ENCODE measurements at regions not wholly inside any gene's neighbourhood (a gene's known extent, or its start where the extent isn't known, plus 50 kb on each side); places are given as distances from the start of the nearest gene placed in this dataset.

DNA sequence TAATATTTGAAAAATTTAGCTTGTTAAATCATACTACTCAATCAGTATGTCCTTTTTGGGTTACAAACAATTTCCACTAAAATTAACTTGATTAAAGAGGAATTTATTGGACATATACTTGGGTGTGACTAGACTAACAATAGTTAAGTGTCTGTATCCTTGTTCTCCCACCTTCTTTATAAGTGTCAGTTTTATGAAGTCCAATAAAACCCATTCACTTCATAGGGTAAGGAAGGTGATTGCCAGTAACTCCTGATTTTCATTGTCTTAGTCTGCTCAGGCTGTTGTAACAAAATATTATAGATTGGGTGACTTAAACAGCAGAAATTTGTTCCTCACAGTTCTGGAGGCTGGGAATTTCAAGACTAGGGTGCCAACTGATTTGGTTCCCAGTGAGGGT, 800.0 kb downstream of the PDHA2 start:
- no peaks in the 10 kb centered on the region for H3K4me1 Mint-ChIP-seq (ENCODE audit: low read depth)
- H3K9me3 Mint-ChIP-seq = no peaks in the 10 kb centered on the region
- H3K27me3 Mint-ChIP-seq (ENCODE audit: insufficient read depth) = no peaks in the 10 kb centered on the region
- H3K36me3 Mint-ChIP-seq (ENCODE audit: low read depth) = no peaks in the 10 kb centered on the region
- H3K27ac Mint-ChIP-seq = no peak overlapping the region
- DNase-seq (ENCODE audit: low spot score) = no peak
- no peak overlapping the region for H3K4me3 Mint-ChIP-seq
- intact Hi-C loops (cut with micrococcal nuclease) = no loop called here

GRCh38 chr4:96642490-96642889, 802.6 kb downstream of the PDHA2 start:
- DNase-seq (ENCODE audit: low spot score) = no peak
- no peak overlapping the region for H3K27ac Mint-ChIP-seq
- no peaks in the 10 kb centered on the region for H3K36me3 Mint-ChIP-seq (ENCODE audit: low read depth)
- peaks cover 5% of the 10 kb centered on the region for H3K9me3 Mint-ChIP-seq
- intact Hi-C loops (cut with micrococcal nuclease) = no loop called here
- H3K4me1 Mint-ChIP-seq (ENCODE audit: low read depth) = no peaks in the 10 kb centered on the region
- H3K4me3 Mint-ChIP-seq = no peak overlapping the region
- no peaks in the 10 kb centered on the region for H3K27me3 Mint-ChIP-seq (ENCODE audit: insufficient read depth)

DNA sequence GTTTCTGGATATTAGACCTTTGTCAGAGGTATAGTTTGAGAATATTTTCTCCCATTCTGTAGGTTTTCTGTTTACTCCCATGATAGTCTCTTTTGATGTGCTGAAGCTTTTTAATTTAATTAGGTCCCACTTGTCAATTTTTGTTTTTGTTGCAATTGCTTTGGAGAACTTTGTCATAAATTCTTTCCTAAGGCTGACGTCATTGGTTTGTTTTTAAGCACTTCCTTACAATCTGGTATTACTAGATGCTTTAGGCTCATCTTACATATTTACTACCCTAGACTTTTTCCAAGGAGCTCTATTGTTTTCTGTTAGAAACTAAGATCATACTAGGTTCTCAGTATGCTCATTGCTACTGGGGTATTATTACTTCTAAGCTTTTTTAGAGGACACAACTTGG, 806.3 kb downstream of the PDHA2 start:
- Mint-ChIP-seq H3K27me3 (ENCODE audit: insufficient read depth) (no peaks in the 10 kb centered on the region), H3K27ac (no peak overlapping the region), H3K36me3 (ENCODE audit: low read depth) (no peaks in the 10 kb centered on the region), H3K9me3 (peaks cover 7% of the 10 kb centered on the region), H3K4me1 (ENCODE audit: low read depth) (no peaks in the 10 kb centered on the region), H3K4me3 (no peak overlapping the region)
- no peak for DNase-seq (ENCODE audit: low spot score)
- intact Hi-C loops (cut with micrococcal nuclease) = no loop called here

- H3K27me3 Mint-ChIP-seq (ENCODE audit: insufficient read depth) = no peaks in the 10 kb centered on the region
- H3K27ac Mint-ChIP-seq = no peak overlapping the region
- no peaks in the 10 kb centered on the region for H3K36me3 Mint-ChIP-seq (ENCODE audit: low read depth)
- no peak for DNase-seq (ENCODE audit: low spot score)
- intact Hi-C loops (cut with micrococcal nuclease) = no loop called here
- no peak overlapping the region for H3K4me3 Mint-ChIP-seq
- peaks cover 7% of the 10 kb centered on the region for H3K9me3 Mint-ChIP-seq
- H3K4me1 Mint-ChIP-seq (ENCODE audit: low read depth) = no peaks in the 10 kb centered on the region
Observed at GRCh38 chr4:96649536-96649935, 809.6 kb downstream of the PDHA2 start.

DNA sequence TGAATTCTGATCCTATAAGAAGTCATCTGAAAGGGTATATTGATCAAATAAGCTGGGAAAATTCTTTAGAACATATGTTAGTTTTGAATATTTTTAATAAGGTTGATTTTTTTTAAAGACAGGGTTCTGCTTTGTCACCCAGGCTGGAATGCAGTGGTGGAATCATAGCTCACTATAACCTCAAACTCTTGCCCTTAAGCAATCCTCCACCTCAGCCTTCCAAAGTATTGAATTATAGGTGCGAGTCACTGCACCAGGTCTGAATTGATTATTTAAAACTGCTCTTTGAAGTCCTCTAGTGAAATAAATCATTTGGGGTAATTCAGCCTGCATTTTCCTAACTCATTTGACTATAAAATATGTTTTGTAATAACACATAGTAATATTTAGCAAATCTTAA, 812.3 kb downstream of the PDHA2 start:
- intact Hi-C loops (cut with micrococcal nuclease) = no loop called here
- H3K4me1 Mint-ChIP-seq (ENCODE audit: low read depth) = no peaks in the 10 kb centered on the region
- no peaks in the 10 kb centered on the region for H3K36me3 Mint-ChIP-seq (ENCODE audit: low read depth)

DNA sequence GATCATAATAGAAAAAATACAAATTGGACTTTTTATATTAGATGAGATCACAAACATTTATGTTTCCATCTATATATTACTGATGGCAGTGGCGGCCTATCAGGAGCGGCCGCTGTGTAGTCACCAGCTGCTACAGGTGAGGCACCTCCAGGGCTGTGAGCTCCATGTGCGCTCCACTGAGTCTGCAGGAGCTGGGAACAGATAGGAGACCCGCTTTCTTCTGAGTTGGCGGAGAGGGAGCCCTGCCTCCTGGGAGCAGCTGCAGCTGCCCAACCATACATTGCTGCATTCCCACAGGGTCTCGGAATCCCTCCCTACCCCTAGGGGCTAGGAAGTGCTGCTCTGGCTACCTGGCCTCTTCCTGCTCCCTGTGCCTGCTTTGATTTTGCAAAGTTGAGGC, 812.9 kb downstream of the PDHA2 start:
- Mint-ChIP-seq H3K36me3 (ENCODE audit: low read depth) (no peaks in the 10 kb centered on the region), H3K27ac (no peak overlapping the region), H3K9me3 (no peaks in the 10 kb centered on the region), H3K27me3 (ENCODE audit: insufficient read depth) (no peaks in the 10 kb centered on the region), H3K4me3 (no peak overlapping the region), H3K4me1 (ENCODE audit: low read depth) (no peaks in the 10 kb centered on the region)
- intact Hi-C loops (cut with micrococcal nuclease) = no loop called here
- no peak for DNase-seq (ENCODE audit: low spot score)

More for the DNA sequence above, 812.3 kb downstream of the PDHA2 start:
- H3K27me3 Mint-ChIP-seq (ENCODE audit: insufficient read depth) = no peaks in the 10 kb centered on the region
- H3K9me3 Mint-ChIP-seq = peaks cover 3% of the 10 kb centered on the region
- H3K4me3 Mint-ChIP-seq = no peak overlapping the region
- H3K27ac Mint-ChIP-seq = no peak overlapping the region
- DNase-seq (ENCODE audit: low spot score) = no peak

- Mint-ChIP-seq H3K27me3 (ENCODE audit: insufficient read depth) (no peaks in the 10 kb centered on the region), H3K27ac (no peak overlapping the region), H3K9me3 (no peaks in the 10 kb centered on the region), H3K36me3 (ENCODE audit: low read depth) (no peaks in the 10 kb centered on the region), H3K4me3 (no peak overlapping the region), H3K4me1 (ENCODE audit: low read depth) (no peaks in the 10 kb centered on the region)
- intact Hi-C loops (cut with micrococcal nuclease) = no loop called here
- no peak for DNase-seq (ENCODE audit: low spot score)
Observed at GRCh38 chr4:96654045-96654444, 814.2 kb downstream of the PDHA2 start.

DNA sequence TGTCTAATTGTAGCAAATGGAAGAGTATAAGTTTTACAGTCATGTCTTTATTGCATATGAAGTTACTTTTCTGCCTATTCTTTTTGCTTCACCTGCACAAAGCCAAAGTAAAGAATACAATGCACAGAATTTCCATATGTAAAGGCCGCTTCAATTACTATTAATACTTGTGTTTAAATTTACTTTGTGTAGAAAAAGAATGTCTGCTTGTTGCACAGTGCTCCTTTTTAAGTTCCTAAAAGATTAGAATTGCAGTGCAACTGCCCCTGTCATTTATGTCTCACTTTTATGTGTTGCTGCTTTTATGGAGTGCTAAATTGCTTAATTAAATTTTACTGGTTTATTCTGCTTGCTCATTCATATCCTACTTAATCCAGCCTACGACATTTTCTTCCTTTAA, 830.5 kb downstream of the PDHA2 start:
- Mint-ChIP-seq H3K9me3 (no peaks in the 10 kb centered on the region), H3K27me3 (ENCODE audit: insufficient read depth) (no peaks in the 10 kb centered on the region), H3K4me3 (no peak overlapping the region), H3K4me1 (ENCODE audit: low read depth) (no peaks in the 10 kb centered on the region), H3K36me3 (ENCODE audit: low read depth) (no peaks in the 10 kb centered on the region), H3K27ac (no peak overlapping the region)
- no peak for DNase-seq (ENCODE audit: low spot score)
- intact Hi-C loops (cut with micrococcal nuclease) = no loop called here

DNA sequence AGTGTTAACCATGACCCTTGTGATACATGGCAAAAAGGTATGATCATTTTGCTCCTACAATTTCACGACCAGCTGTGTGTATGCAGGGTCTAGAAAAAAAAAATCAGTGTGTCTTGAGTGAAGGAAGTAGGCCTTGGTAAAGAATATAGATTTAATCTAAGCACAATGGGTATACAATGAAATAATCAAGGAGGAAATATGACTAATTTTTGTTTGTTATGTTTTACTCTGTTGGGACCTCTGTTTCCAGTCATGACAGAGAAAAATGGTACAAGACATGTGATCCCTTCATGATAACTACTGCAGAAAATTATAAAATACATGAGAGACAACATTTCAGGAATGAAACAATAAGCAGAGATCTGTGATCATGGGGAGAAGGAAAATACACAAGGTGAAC, 835.5 kb downstream of the PDHA2 start:
- Mint-ChIP-seq H3K27ac (no peak overlapping the region), H3K36me3 (ENCODE audit: low read depth) (no peaks in the 10 kb centered on the region), H3K9me3 (peaks cover 2% of the 10 kb centered on the region)

DNA sequence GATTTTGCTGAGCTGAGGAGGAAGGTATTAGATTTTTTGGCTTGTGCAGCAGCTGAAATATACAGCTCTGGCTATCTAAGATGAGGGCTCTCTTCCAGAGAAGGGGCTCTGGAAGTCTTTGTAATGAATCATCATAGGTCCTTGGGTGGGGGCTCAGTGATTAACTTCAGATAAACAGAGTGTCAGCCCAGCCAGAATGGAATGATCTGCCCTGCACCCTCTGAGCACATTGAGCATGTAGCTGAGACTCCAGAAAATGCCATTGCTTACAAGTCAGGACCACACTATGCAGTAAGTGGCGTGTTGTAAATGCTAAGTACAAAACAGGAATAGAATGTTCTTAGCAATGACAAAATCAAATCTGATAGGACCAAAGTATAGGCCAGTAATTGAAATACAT, 836.0 kb downstream of the PDHA2 start:
- Mint-ChIP-seq H3K27me3 (ENCODE audit: insufficient read depth) (no peaks in the 10 kb centered on the region), H3K27ac (no peak overlapping the region)
- intact Hi-C loops (cut with micrococcal nuclease) = no loop called here

More for the DNA sequence above, 835.5 kb downstream of the PDHA2 start:
- intact Hi-C loops (cut with micrococcal nuclease) = no loop called here
- Mint-ChIP-seq H3K27me3 (ENCODE audit: insufficient read depth) (no peaks in the 10 kb centered on the region), H3K4me1 (ENCODE audit: low read depth) (no peaks in the 10 kb centered on the region), H3K4me3 (no peak overlapping the region)
- DNase-seq (ENCODE audit: low spot score) = no peak

DNA sequence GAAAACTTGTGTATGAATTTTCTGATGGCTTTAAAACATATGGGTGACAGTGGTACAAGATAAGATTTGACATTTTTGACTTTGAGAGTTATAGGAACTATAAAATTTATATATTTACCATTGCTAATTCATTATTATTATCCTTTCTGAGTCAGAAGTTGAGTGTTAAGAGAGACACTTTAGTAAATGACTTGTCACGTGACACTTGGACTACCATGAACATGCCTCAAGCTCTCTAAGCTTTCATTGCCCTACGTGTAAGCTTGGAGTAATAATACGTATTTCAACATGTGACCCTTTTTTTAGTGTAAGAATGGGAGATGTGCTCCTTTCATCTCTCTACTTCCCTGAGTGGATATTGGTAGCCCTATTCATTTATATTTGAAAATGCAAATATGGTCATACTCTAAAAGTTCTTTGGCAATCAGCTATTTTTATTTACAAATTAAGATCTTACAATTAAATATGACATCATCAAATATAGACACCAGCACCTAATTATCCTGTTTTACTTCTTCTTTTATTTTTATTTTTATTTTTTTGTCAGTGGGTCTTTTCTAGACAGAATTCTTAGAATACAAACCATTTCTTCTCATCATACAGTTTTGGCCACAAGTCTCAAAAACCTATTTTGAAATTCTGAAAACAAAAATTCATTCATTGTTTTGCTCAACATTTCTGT, 837.0 kb downstream of the PDHA2 start:
- H3K27me3 Mint-ChIP-seq (ENCODE audit: insufficient read depth) = no peaks in the 10 kb centered on the region
- H3K36me3 Mint-ChIP-seq (ENCODE audit: low read depth) = no peaks in the 10 kb centered on the region
- no peaks in the 10 kb centered on the region for H3K4me1 Mint-ChIP-seq (ENCODE audit: low read depth)
- intact Hi-C loops (cut with micrococcal nuclease) = no loop called here
- H3K9me3 Mint-ChIP-seq = peaks cover 2% of the 10 kb centered on the region
- no peak overlapping the region for H3K27ac Mint-ChIP-seq
- no peak overlapping the region for H3K4me3 Mint-ChIP-seq
- no peak for DNase-seq (ENCODE audit: low spot score)

More for the DNA sequence above, 836.0 kb downstream of the PDHA2 start:
- no peak for DNase-seq (ENCODE audit: low spot score)
- H3K4me3 Mint-ChIP-seq = no peak overlapping the region
- H3K9me3 Mint-ChIP-seq = peaks cover 2% of the 10 kb centered on the region
- no peaks in the 10 kb centered on the region for H3K36me3 Mint-ChIP-seq (ENCODE audit: low read depth)
- no peaks in the 10 kb centered on the region for H3K4me1 Mint-ChIP-seq (ENCODE audit: low read depth)

DNA sequence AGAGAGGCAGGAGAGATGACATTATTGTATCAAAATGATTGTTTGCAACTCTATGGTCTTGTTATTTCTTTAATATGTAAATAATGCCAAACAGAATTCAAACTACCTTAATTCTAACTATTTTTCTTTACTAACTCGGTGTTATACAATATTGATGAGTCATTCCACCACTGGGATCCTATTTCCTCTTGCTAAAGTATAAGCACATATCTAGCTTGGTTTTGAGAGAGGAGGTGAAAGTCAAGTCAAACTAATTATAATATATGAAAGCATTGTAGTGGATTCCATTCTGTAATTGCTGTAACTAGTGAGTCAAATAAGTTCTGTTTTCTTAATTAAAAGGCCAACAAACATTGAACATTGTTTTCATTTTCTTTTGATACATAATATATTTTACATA, 837.6 kb downstream of the PDHA2 start:
- DNase-seq (ENCODE audit: low spot score) = no peak
- Mint-ChIP-seq H3K27ac (no peak overlapping the region), H3K4me3 (no peak overlapping the region), H3K27me3 (ENCODE audit: insufficient read depth) (no peaks in the 10 kb centered on the region), H3K4me1 (ENCODE audit: low read depth) (no peaks in the 10 kb centered on the region), H3K9me3 (peaks cover 2% of the 10 kb centered on the region), H3K36me3 (ENCODE audit: low read depth) (no peaks in the 10 kb centered on the region)
- intact Hi-C loops (cut with micrococcal nuclease) = no loop called here

DNA sequence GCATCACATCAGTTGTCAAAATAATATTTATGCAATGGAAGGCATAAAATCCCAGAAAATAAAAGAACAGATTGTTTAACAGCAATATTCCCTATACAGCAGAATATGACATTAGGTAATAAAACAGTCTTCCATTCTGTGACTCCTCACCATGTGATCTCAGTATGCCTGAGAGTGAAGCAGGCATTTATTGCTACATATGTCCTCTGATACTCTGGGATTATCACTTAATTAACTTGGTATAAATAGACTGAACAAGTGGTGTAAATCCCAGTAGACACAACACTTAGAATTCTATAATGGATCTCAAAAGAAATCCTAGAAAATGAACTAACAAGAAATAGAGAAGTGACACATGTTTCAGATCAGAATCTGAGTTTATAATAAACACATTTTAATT, 841.3 kb downstream of the PDHA2 start:
- Mint-ChIP-seq H3K27me3 (ENCODE audit: insufficient read depth) (no peaks in the 10 kb centered on the region), H3K9me3 (peaks cover 8% of the 10 kb centered on the region), H3K4me3 (no peak overlapping the region), H3K36me3 (ENCODE audit: low read depth) (no peaks in the 10 kb centered on the region), H3K27ac (no peak overlapping the region), H3K4me1 (ENCODE audit: low read depth) (no peaks in the 10 kb centered on the region)
- DNase-seq (ENCODE audit: low spot score) = no peak
- intact Hi-C loops (cut with micrococcal nuclease) = no loop called here

DNA sequence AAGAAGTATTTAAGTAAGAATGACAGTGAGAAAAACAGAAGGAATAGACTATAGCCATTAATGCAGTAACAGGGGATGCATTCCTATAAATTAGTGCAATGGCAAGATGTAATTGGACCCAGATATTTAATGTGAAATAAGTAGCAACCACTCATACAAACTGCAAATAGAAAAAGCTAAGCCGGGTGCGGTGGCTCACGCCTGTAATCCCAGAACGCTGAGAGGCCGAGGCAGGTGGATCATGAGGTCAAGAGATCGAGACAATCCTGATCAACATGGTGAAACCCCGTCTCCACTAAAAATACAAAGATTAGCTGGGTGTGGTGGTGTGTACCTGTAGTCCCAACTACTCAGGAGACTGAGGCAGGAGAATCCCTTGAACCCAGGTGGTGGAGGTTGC, 845.8 kb downstream of the PDHA2 start:
- peaks cover 6% of the 10 kb centered on the region for H3K9me3 Mint-ChIP-seq
- intact Hi-C loops (cut with micrococcal nuclease) = no loop called here
- no peaks in the 10 kb centered on the region for H3K27me3 Mint-ChIP-seq (ENCODE audit: insufficient read depth)
- no peak overlapping the region for H3K27ac Mint-ChIP-seq
- H3K4me1 Mint-ChIP-seq (ENCODE audit: low read depth) = no peaks in the 10 kb centered on the region
- no peak for DNase-seq (ENCODE audit: low spot score)
- no peaks in the 10 kb centered on the region for H3K36me3 Mint-ChIP-seq (ENCODE audit: low read depth)
- H3K4me3 Mint-ChIP-seq = no peak overlapping the region
